GM19025 (cell line): ENCODE measurements at regions not wholly inside any gene's neighbourhood (a gene's known extent, or its start where the extent isn't known, plus 50 kb on each side); places are given as distances from the start of the nearest gene placed in this dataset.

Experiments used
- ATAC-seq: cut with Tn5 transposase; IDR thresholded peaks from one replicate; pipeline ENCODE4 v1.9.1; 2021; ENCODE audit warnings: mild to moderate bottlenecking, low read depth, moderate library complexity; ENCODE audit not compliant: unreplicated experiment

- ATAC-seq = no peak
Observed at GRCh38 chr6:14950103-14950969, 295.5 kb upstream of the JARID2 start.

GRCh38 chr6:14950970-14951276 lies 294.9 kb upstream of the JARID2 start:
- ATAC-seq = no peak

GRCh38 chr6:14951704-14952103 lies 294.2 kb upstream of the JARID2 start:
- ATAC-seq = no peak

GRCh38 chr6:14953836-14954235 lies 292.0 kb upstream of the JARID2 start:
- no peak for ATAC-seq

GRCh38 chr6:14957355-14958059 lies 288.4 kb upstream of the JARID2 start:
- no peak for ATAC-seq

- no peak for ATAC-seq
Observed at GRCh38 chr6:14959324-14959885, 286.5 kb upstream of the JARID2 start.

- ATAC-seq = no peak
Observed at GRCh38 chr6:14964556-14965270, 281.2 kb upstream of the JARID2 start.

- ATAC-seq = no peak
Observed at GRCh38 chr6:14965424-14966075, 280.3 kb upstream of the JARID2 start.

- ATAC-seq = no peak
Observed at GRCh38 chr6:14966096-14966905, 279.6 kb upstream of the JARID2 start.

GRCh38 chr6:14966906-14967711 lies 278.8 kb upstream of the JARID2 start:
- ATAC-seq = no peak

GRCh38 chr6:14968056-14968637 lies 277.7 kb upstream of the JARID2 start:
- ATAC-seq = no peak

- no peak for ATAC-seq
Observed at GRCh38 chr6:14969126-14969525, 276.7 kb upstream of the JARID2 start.

GRCh38 chr6:14972379-14973067 lies 273.3 kb upstream of the JARID2 start:
- no peak for ATAC-seq

- no peak for ATAC-seq
Observed at GRCh38 chr6:14974372-14974771, 271.5 kb upstream of the JARID2 start.

- ATAC-seq = no peak
Observed at GRCh38 chr6:14974792-14975470, 270.9 kb upstream of the JARID2 start.

- no peak for ATAC-seq
Observed at GRCh38 chr6:14975471-14975817, 270.4 kb upstream of the JARID2 start.

GRCh38 chr6:14977747-14978382 lies 268.0 kb upstream of the JARID2 start:
- ATAC-seq = no peak
